Endodermal cell (in vitro differentiated cells): ENCODE measurements at regions not wholly inside any gene's neighbourhood (a gene's known extent, or its start where the extent isn't known, plus 50 kb on each side); places are given as distances from the start of the nearest gene placed in this dataset.

Source experiments
- DNase-seq: peaks from one replicate; pipeline ENCODE4 v3.0.0-alpha.2; 2017
- H3K27ac ChIP-seq: 2 replicates; pipeline ENCODE4 v1.5.1; 2013; ENCODE audit warnings: mild to moderate bottlenecking, low read depth, low read length, moderate library complexity
- H3K27me3 ChIP-seq: 2 replicates; pipeline ENCODE4 v1.6.1; 2013; ENCODE audit warnings: mild to moderate bottlenecking, low read length, moderate library complexity; ENCODE audit not compliant: insufficient read depth, control insufficient read depth, poor library complexity, severe bottlenecking
- H3K36me3 ChIP-seq: 2 replicates; pipeline ENCODE4 v1.7.0; 2013; ENCODE audit warnings: mild to moderate bottlenecking, low read length, moderate library complexity; ENCODE audit not compliant: control insufficient read depth, insufficient read depth
- H3K4me1 ChIP-seq: one replicate; pipeline ENCODE4 v1.7.0; 2013; ENCODE audit warnings: low read length; ENCODE audit not compliant: control insufficient read depth, insufficient read depth
- H3K4me3 ChIP-seq: 2 replicates; pipeline ENCODE4 v1.5.1; 2013; ENCODE audit warnings: mild to moderate bottlenecking, low read length, moderate library complexity
- H3K9ac ChIP-seq: 2 replicates; pipeline ENCODE4 v1.6.1; 2013; ENCODE audit warnings: mild to moderate bottlenecking, low read length, moderate library complexity; ENCODE audit not compliant: poor library complexity, severe bottlenecking; ENCODE audit errors: extremely low read depth
- H3K9me3 ChIP-seq: 2 replicates; pipeline ENCODE4 v1.6.1; 2013; ENCODE audit warnings: mild to moderate bottlenecking, low read length, moderate library complexity; ENCODE audit not compliant: control insufficient read depth
- H3K27ac Mint-ChIP-seq: 2 replicates; pipeline ENCODE4 v1.8.0; 2020; ENCODE audit warnings: mixed read lengths
- H3K27me3 Mint-ChIP-seq: 2 replicates; pipeline ENCODE4 v1.8.0; 2021; ENCODE audit warnings: mild to moderate bottlenecking, mixed read lengths; ENCODE audit not compliant: insufficient read depth
- H3K36me3 Mint-ChIP-seq: 2 replicates; pipeline ENCODE4 v1.8.0; 2020; ENCODE audit warnings: low read depth, mixed read lengths
- H3K4me1 Mint-ChIP-seq: 2 replicates; pipeline ENCODE4 v1.8.0; 2020; ENCODE audit warnings: mixed read lengths
- H3K4me3 Mint-ChIP-seq: 2 replicates; pipeline ENCODE4 v1.8.0; 2020; ENCODE audit warnings: mild to moderate bottlenecking, moderate library complexity, mixed read lengths
- H3K9me3 Mint-ChIP-seq: 2 replicates; pipeline ENCODE4 v1.8.0; 2020; ENCODE audit warnings: mild to moderate bottlenecking, mixed read lengths
- CTCF ChIP-seq: fragments of 200-600 bp; sonication (generic); conservative IDR thresholded peaks from 2 replicates; pipeline ENCODE4 v1.5.0; 2021; ENCODE audit warnings: antibody characterized with exemption, mild to moderate bottlenecking
- whole genome bisulfite sequencing, 2 experiments: methylation state at CpG; one replicate each; pipeline versions ENCODE4 v1.1.5 to v1.1.7; 2013; ENCODE audit warnings: missing lambda C conversion rate in 2 of 2, mixed read lengths in 1 of 2; ENCODE audit not compliant: insufficient coverage in 1 of 2, insufficient read length in 1 of 2; 5-methylcytosine and 5-hydroxymethylcytosine counted together

- no peak for DNase-seq
- Histone ChIP-seq H3K4me1 (no peaks in the 10 kb centered on the region), H3K9me3 (no peaks in the 10 kb centered on the region), H3K4me3 (no peak overlapping the region), H3K27ac (no peak overlapping the region), H3K27me3 (no peaks in the 10 kb centered on the region), H3K36me3 (no peaks in the 10 kb centered on the region), H3K9ac (no peak overlapping the region)
- no peak for TF ChIP-seq CTCF
- H3K27me3 Mint-ChIP-seq = no peaks in the 10 kb centered on the region
- no peaks in the 10 kb centered on the region for H3K36me3 Mint-ChIP-seq
- WGBS, 2 experiments = 100% methylated on average over 2 of the region's 2 CpGs; no CpG with 5 or more reads in 1 of the 2 experiments
- no peaks in the 10 kb centered on the region for H3K9me3 Mint-ChIP-seq
- H3K4me3 Mint-ChIP-seq = no peak overlapping the region
- no peaks in the 10 kb centered on the region for H3K4me1 Mint-ChIP-seq
- H3K27ac Mint-ChIP-seq = no peak overlapping the region
Measured at GRCh38 chr14:83251402-83251801, 1717.7 kb upstream of the SEL1L start.

GRCh38 chr14:83253870-83254269 is 1720.2 kb upstream of the SEL1L start:
- Histone ChIP-seq H3K9me3 (no peaks in the 10 kb centered on the region), H3K27ac (no peak overlapping the region), H3K9ac (no peak overlapping the region), H3K36me3 (no peaks in the 10 kb centered on the region), H3K27me3 (no peaks in the 10 kb centered on the region), H3K4me3 (no peak overlapping the region), H3K4me1 (no peaks in the 10 kb centered on the region)
- TF ChIP-seq CTCF = no peak
- Mint-ChIP-seq H3K9me3 (no peaks in the 10 kb centered on the region), H3K4me1 (no peaks in the 10 kb centered on the region), H3K27ac (no peak overlapping the region), H3K36me3 (no peaks in the 10 kb centered on the region), H3K4me3 (no peak overlapping the region), H3K27me3 (no peaks in the 10 kb centered on the region)
- DNase-seq = no peak
- WGBS, 2 experiments = 89 to 98% methylated on average over 1 to 2 of the region's 2 CpGs

GRCh38 chr14:83255015-83255726 is 1721.5 kb upstream of the SEL1L start:
- WGBS, 2 experiments = 90 to 100% methylated on average over 1 to 2 of the region's 2 CpGs

More at GRCh38 chr14:83255015-83255726, 1721.5 kb upstream of the SEL1L start:
- Mint-ChIP-seq H3K27me3 (no peaks in the 10 kb centered on the region), H3K36me3 (no peaks in the 10 kb centered on the region), H3K4me1 (no peaks in the 10 kb centered on the region), H3K9me3 (no peaks in the 10 kb centered on the region), H3K4me3 (no peak overlapping the region), H3K27ac (no peak overlapping the region)
- DNase-seq = no peak
- Histone ChIP-seq H3K36me3 (no peaks in the 10 kb centered on the region), H3K27me3 (no peaks in the 10 kb centered on the region), H3K9me3 (no peaks in the 10 kb centered on the region), H3K27ac (no peak overlapping the region), H3K4me3 (no peak overlapping the region), H3K9ac (no peak overlapping the region), H3K4me1 (no peaks in the 10 kb centered on the region)
- TF ChIP-seq CTCF = no peak
